HG03159 (cell line): ENCODE measurements at regions not wholly inside any gene's neighbourhood (a gene's known extent, or its start where the extent isn't known, plus 50 kb on each side); places are given as distances from the start of the nearest gene placed in this dataset.
A peak's percentile ranks its signal among the peaks of the same experiment; 100 is the strongest.

Experiments used
- ATAC-seq: cut with Tn5 transposase; IDR thresholded peaks from one replicate; pipeline ENCODE4 v1.9.1; 2021; ENCODE audit warnings: mild to moderate bottlenecking, moderate library complexity; ENCODE audit not compliant: unreplicated experiment

DNA sequence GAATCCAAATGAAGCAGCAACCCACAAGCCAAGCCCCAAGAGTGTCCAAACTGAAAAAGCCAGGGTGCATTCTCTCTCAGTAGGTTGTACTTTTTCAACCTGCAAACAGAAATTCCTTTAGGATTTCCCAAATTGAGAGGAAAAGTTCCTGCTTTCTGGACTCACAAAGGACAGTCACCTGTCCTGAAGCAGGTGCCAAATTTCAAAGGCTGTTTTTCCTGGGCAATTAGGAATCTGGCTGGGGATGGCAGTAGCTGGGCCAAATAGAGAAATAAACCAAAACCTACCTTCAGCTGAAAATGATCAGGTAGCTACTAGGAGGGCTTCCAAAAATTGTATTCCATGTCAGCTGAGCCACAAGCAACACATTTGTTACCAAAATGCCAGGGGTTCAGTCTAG is 83.1 kb upstream of the TP63 start:
- no peak for ATAC-seq

- no peak for ATAC-seq
Measured at GRCh38 chr3:189551007-189551406, 80.2 kb upstream of the TP63 start.

DNA sequence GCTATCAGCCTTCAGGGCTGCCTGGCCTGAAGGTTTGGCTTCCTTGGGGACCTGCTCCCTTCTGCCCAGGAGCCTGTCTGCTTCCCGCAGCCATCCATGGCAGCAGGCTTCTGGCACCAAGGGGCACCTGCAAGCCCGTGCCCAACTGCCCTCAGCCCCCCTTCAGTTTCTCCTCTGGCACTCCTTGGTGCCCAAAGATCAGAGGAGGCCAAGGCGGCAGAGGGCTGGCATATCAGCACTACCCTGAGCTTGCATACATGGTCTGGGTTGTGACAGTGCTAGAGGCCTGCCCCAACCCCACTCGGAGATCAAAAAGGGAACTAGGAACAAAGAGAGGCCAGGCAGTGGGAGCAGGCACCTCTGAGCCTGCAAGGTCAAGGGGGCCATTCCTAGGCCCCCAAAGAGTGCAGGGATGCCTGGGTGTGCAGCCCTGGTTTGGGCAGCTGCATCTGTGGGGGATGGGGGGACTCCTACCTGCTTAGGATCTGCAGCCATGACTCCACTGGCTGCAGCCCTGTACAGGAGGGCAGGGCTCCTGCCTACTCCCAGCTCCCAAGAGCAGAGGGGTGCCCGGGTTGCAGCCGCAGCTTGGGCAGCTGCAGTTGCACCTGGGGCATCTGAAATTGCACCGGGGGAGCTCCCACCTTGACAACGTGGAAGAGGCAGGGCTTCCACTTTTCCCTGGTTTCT is 76.2 kb upstream of the TP63 start:
- no peak for ATAC-seq

DNA sequence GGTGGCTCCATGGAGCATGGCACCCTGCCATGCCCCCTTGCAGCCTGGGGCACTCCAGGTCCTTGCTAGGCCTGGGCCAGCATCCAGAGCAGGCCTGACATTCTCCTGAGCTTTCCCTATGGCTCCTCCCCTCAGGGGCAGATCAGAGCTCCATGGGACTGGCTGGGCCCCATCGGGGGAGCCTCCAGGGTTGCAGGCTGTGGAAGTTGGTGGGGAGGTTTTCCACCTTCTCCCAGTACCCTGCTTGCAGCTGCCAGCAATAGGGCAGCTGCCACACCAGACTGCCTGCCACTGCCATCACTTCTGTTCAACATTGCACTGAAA is 75.7 kb upstream of the TP63 start:
- ATAC-seq = no peak

DNA sequence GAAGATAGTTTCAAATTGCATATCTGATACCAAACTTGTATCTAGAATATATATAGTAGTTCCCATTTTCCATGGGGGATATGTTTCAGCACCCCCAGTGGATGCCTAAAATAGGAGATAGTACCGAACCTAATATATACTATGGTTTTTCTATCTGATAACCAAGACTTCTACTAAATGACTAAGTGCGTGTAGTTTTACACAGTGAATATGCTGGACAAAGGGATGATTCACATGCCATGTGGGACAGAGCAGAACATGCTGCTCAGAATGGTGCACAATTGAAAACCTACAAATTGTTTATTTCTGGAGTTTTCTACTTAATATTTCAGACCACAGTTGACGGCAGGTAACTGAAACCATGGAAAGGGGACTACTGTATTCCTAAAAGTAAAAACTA is 73.4 kb upstream of the TP63 start:
- ATAC-seq = no peak

DNA sequence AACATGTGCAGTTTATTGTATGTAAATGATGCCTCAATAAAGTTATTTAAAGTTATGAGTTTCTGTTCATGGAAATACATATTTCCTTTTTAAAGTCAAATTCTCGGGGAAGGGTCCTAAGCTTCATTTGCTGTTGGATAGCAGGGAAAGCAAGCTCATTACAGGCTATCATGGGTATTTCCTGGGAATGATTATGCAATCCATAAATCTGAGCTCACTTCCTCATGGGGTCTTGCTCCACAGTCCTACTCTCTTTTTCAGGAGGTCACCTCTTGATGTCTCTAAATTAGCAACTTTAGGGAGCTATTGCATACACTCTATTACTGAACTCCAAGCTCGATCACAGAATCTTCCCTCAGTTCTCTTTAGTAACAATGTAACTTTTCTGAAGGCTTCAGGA is 69.9 kb upstream of the TP63 start:
- ATAC-seq = no peak

GRCh38 chr3:189563853-189564563 is 67.2 kb upstream of the TP63 start:
- peak; percentile 84 for ATAC-seq

GRCh38 chr3:189566550-189567130 is 64.5 kb upstream of the TP63 start:
- ATAC-seq = no peak

DNA sequence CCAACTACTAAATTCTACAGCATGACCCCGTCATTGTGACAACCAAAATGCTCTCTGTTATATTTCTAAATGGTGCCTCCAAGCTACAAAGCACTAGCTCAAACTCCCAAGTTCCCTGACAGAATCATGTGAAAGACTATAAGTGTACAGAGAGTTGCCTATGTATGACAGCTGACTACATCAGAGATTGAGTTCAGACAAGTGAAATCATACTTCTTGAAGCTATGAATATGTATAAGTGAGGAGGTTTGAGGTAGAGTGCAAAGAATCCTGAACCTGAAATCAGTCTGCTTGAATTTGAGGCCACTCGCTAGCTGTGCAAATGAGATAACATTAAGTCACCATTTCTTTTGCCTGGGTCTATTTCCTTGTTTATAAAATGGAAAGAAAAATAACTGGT is 63.9 kb upstream of the TP63 start:
- no peak for ATAC-seq

DNA sequence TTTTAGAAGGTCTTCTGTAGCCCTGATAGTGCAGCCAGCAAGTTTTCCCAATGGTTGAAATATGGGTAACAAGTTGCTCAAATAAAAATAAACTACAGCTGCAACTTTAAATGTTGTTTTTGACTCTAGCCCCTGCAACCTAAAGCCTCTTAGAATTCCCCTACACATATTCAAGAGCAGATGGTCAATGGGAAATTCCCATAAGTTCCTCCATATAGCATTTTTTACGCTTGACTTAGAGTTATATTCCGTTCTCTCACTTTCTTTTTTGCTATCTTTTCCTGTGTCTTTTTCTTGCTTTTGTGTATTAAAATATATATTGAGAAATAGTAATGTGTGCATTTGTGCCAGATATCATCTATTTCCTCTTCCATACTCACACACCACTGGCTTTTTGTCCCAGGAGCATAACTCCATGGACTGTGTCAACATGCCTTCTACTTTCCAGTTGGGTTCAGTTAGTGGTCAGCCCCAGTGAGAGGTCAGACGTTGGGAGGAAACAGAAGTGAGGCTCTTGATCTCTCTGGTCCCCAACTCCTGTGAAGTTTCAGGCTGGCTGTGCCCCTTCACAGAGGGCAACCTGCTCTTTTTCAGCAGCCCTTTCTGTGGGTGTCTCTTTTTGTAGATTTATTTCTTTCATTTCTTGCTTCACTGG is 63.3 kb upstream of the TP63 start:
- ATAC-seq = no peak

GRCh38 chr3:189568961-189569360 is 62.2 kb upstream of the TP63 start:
- ATAC-seq = no peak

DNA sequence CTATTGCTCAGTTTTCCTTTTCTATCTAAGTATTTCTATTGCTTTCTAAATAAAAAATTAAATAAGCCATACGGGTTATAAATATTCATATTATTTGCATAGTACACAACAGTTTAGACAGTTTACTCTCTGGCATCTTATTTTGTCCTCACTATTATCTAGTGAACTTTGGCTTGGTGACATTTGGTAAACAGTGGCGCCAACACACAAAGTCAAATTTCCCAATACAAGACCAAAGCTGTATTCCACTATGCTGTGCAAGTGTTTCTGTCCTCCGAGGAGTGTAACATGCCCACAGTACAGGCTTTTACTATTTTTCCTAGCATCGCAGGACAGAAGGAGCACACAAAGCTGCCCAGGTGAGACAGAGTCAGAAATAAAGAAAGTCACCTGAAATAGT is 61.7 kb upstream of the TP63 start:
- ATAC-seq = no peak

GRCh38 chr3:189570916-189571315 is 60.3 kb upstream of the TP63 start:
- peak; percentile 67 for ATAC-seq

GRCh38 chr3:189572249-189572648 is 58.9 kb upstream of the TP63 start:
- ATAC-seq = no peak

GRCh38 chr3:189573004-189573403 is 58.2 kb upstream of the TP63 start:
- peak; percentile 38 for ATAC-seq

DNA sequence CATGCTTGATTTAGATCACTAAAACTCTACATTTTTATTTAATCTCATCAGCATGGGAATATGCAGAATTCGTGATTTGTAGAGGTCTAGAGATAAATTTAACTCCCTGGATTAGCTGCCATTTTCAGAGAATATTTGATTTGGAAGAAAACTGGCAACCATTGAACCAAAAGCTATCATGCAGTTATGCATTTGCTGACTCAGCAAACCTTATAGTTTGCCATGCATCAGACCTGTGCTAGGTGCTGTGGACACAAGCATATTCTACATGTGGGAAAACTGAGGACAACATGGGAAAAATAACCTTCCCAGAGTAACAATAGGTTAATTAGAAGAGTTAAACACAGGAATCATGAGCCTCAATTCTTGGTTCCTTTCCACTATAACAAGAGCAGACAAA is 54.7 kb upstream of the TP63 start:
- no peak for ATAC-seq

GRCh38 chr3:189577050-189577951 is 53.9 kb upstream of the TP63 start:
- ATAC-seq = no peak

DNA sequence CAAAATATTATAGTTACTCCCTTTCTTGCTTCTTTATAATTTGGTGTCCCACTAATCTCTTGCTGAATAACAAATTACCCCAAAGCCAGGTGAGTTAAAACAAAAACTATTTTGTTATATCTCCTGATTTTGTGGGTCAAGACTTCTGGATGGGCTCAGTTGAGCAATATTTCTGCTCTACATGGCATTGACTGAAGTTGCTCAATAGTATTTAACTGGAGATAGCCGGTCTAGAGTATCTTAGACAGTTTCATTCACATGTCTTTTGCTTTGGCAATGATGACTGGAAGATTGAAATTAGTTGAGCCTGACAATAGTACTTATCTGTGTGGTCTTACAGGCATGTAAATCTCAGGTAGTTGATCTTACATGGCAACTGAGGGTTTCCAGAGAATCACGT is 51.0 kb upstream of the TP63 start:
- ATAC-seq = no peak
